Eye (tissue), 1 donor: ENCODE measurements at regions not wholly inside any gene's neighbourhood (a gene's known extent, or its start where the extent isn't known, plus 50 kb on each side); places are given as distances from the start of the nearest gene placed in this dataset.

Experiments
- DNase-seq: peaks from one replicate; pipeline ENCODE4 v3.0.0-alpha.2; 2015

GRCh38 chr14:54211551-54212308, 185.1 kb upstream of the CDKN3 start:
- DNase-seq, result no peak

DNA sequence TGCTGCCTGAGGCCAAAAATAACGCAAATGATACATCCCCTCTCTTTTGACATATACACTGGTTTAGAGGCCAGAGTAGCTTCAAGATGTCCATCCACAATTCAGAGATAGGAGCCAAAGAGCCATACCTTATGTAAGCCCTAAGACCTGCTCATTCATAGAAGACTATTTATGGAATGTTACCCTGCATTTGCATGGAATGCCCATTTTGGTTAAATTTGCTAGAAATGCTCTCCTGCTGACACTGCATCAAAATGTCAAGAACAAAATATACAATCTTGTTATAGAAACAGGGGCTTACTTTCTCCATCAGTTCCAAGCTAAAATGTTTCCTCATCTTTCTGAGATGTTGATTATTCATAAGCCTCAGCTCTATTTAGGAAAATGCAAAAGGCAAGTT, 183.3 kb upstream of the CDKN3 start:
- DNase-seq, result no peak

- no peak for DNase-seq
Observed at GRCh38 chr14:54216827-54217226, 180.0 kb upstream of the CDKN3 start.

- DNase-seq, result peak; percentile 60
Observed at GRCh38 chr14:54219261-54220070, 177.3 kb upstream of the CDKN3 start.

DNA sequence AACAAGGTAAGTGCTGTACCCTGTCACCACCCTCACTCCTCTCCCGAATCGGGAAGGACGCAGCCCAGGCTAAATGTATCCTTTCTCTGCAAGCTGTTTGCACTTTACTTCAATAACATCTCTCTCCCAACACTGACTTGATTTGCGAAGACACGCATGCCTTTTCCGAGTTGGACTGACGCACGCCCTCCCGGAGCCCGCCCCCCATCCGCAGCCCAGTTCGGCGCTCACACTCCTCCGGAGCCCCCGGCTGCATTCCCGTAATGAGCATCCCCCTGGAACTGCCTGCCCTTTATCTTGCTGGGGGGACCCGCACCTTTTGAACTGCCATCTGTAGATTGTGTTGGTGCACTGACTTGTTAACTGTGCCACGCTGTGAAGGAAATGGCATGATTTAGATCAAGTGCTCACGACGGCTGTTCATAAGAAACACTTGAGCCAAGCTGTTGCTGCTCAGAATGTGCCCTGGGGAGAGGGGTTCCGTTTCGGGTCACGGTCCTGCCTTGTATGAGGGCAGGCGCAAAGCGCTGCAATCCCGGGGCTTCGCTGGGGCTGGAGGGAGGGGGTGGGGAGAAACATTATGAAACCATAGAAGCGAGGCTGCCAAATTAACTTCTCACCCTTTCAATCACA, 176.6 kb upstream of the CDKN3 start:
- DNase-seq, result peak; percentile 82

DNA sequence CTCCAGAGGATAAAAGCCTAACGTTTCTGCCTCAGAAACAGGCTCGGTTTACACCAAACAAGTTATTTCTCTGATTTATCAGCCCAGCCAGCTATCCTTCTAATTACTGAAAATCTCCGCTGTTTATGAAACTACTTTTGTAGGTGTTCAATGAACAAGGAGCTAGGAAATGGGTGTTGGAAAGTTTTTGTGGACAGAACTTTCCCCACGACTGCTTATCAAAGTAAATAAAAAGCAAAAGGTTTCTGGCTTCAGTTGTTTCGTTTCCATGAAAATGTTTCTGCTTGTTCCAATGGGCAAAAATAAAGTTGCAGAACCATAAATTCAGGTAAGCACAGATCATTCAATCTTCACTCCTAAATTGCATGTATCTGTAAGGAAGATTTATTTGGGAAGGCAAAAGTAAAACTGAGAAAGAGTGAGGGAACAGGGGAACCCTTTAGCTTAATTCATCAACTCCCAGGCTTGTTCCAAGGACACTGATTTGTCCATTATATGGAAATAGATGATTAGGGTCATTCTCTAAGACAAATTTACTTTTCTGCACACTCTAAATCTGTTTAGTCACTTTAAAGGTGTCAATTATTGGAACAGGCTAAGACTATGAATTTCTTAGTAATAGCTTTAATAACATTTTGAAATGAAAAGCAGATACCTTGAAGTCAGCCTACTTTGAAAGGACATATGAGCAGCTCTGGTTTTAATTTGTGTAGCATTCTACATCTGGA, 175.9 kb upstream of the CDKN3 start:
- DNase-seq, result peak; percentile 25

DNA sequence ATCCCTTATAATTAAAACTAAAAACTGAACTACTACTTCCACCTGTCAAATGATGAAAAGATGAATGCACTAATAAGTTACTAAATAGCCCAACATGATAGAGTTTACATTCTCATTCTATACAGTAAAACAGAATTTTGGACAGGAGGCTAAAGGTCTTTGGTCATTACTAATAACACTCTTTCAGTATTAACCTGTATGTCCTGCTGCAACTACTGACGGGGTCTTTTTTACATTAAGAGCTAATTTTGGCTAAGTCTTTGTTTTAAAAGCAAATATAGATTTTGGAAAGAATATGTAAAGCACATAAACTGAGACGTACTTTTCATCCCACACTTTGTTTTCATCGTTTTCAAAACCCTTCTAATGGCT, 175.4 kb upstream of the CDKN3 start:
- peak; percentile 8 for DNase-seq

GRCh38 chr14:54221971-54222370, 174.8 kb upstream of the CDKN3 start:
- DNase-seq, result no peak

GRCh38 chr14:54223831-54224402, 172.9 kb upstream of the CDKN3 start:
- DNase-seq, result no peak

DNA sequence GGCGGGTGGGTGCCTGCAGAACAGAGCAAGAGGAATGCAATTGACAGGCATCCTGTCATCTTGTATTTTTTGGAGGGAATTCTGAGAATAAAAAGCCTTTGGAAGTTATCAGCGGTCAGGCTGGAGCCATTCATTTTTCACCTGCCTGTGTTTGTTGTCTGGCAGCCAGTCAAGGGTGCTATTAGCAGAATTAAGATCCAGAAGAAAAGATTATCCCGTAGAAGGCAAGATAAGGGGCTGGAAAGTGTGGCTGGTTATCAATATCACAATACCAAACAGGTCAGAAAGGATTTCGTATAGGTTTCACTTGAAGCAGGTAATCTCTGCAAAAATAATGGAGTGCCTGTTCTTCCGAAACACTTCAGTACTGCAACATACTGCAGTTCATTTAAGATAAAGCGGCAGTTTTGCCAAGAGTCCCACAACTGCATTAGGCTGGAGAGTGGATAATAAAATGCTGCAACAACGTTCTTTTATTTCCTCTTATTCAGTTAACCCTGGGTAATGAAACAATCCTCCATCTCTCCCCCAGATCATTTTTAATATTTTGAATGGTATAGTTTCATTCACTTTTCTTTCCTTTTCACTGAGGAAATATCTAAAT, 171.2 kb upstream of the CDKN3 start:
- DNase-seq, result no peak

GRCh38 chr14:54226103-54226502, 170.7 kb upstream of the CDKN3 start:
- DNase-seq, result no peak

DNA sequence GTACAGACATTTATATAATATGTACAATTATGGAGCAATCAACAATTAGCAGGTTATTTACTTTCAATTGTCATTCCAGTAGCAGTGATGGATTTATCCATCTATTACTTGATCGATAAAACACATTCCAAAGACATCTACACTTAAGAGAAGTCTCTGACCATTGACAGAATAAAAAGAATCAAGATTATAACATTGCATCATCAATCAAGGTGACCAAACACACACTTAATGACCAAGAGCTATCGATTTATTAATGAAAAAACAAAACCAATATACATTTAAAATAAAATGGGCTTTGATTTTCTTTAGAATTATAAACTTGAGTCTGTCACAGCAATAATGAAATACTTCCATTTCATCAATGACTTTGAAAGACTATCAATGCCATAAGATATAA, 170.2 kb upstream of the CDKN3 start:
- no peak for DNase-seq

GRCh38 chr14:54229136-54229535, 167.7 kb upstream of the CDKN3 start:
- DNase-seq, result no peak

DNA sequence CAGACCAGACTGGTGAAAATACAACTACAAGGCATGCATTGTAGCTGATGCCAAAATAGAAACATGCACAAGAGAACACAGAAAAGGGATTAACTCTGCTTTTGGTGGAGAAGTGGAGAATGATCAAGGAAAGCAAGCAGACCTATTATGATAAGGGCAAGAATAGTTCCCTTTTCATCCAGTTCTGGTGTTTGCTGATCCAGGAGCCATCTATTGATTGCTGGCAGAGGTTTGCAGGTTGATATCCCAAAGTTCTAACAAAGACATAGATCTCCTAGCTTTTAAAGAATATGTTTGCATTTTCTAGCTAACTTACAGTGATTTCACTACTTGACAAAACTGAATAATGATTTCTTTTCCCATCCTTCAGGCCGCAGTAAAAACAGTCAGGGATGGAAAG, 166.2 kb upstream of the CDKN3 start:
- no peak for DNase-seq

GRCh38 chr14:54232735-54233134, 164.1 kb upstream of the CDKN3 start:
- no peak for DNase-seq

DNA sequence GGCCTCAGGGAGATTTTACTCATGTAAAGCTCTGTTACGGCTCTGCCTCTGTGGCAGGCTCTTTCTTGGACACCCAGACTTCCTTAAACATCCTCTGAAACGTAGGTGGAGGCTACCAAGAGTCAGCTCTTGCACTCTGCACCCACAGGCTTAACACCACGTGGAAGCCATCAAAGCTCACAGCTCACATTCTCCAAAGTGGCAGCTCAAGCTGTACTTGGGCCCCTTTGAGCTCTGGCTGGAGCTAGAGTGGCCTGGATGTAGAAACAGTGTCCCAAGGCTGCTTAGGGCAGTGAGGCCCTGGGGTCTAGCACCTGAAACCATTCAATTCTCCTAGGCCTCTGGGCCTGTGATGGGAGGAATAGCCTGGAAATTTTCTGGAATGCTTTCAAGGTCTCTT, 155.3 kb upstream of the CDKN3 start:
- no peak for DNase-seq

DNA sequence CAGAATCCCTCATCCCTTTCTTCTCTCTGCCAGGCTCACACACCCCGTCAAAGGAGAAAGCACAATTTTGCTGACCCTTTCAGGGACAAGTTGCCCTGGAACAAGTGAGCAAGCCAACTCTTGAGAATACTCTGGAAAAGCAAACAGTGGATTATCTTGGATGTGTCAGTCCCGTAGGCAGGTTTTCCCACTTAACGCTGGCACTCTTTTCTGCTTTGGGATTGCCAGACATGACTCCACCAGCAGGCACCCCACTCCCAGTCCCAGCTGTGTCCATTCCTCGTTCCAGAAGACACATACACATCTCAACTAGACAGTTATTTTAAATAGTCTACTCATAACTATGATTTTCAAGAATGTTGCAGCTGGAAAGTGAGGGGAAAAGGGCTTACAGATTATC, 145.5 kb upstream of the CDKN3 start:
- DNase-seq, result no peak

GRCh38 chr14:54252072-54252730, 144.6 kb upstream of the CDKN3 start:
- no peak for DNase-seq

DNA sequence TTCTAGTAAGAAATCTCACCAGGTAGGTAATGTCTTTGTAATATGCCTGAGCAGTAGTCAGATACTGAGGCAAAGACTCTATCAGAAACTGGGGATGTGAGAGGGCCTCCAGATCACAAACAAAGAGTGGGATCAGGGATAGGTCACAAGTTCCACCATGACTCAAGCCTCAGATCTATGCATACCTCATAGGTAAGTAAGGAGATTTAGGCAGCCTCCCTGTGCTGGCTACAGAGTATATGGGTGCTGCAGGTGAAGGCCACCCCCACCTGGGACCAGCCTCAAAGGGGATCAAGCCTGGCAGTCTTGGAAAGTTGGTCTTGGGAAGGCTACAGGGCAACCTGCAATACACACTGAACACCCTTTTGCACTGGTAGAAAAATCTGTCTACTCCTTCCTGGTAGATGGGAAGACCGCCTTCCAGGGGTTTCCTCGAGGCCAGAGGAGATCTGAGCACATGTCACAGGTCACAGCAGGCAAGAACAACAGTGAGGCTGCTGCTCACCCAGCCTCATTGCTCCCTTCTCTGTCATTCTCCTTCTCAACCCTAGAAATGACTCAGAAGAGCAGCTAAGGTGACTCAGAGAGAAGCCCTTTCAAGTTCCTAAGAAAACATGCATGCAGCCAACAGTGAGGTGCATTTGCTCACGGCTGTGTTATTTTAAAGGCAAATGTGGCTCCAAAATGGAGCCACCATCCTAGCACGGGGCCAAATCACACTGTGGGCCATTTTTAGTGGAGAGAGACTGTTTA, 143.4 kb upstream of the CDKN3 start:
- no peak for DNase-seq

DNA sequence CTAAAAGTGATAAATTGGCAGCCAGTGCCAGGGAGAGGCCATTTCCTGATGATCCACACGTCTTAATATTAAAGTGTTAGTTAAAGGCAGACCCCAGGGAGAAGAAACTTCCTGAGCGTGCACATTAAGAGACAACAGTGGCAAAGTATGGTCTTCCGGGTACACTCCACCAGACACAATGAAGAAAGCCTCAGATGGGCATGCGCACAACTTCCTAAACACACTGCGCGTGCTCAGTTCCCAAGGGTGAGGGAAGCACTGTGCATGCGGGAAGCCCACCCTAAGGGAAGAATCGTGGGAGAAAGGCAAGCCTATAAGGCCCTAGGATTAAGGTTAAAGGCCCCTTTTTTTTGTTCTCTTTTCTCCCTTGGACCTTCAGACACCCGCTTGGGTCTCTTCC, 140.7 kb upstream of the CDKN3 start:
- DNase-seq, result no peak

GRCh38 chr14:54257424-54257823, 139.4 kb upstream of the CDKN3 start:
- peak; percentile 79 for DNase-seq
